GM18511 (cell line): ENCODE measurements at regions not wholly inside any gene's neighbourhood (a gene's known extent, or its start where the extent isn't known, plus 50 kb on each side); places are given as distances from the start of the nearest gene placed in this dataset.

Experiments used
- ATAC-seq: cut with Tn5 transposase; IDR thresholded peaks from one replicate; pipeline ENCODE4 v1.9.1; 2021; ENCODE audit warnings: mild to moderate bottlenecking, moderate library complexity; ENCODE audit not compliant: unreplicated experiment

DNA sequence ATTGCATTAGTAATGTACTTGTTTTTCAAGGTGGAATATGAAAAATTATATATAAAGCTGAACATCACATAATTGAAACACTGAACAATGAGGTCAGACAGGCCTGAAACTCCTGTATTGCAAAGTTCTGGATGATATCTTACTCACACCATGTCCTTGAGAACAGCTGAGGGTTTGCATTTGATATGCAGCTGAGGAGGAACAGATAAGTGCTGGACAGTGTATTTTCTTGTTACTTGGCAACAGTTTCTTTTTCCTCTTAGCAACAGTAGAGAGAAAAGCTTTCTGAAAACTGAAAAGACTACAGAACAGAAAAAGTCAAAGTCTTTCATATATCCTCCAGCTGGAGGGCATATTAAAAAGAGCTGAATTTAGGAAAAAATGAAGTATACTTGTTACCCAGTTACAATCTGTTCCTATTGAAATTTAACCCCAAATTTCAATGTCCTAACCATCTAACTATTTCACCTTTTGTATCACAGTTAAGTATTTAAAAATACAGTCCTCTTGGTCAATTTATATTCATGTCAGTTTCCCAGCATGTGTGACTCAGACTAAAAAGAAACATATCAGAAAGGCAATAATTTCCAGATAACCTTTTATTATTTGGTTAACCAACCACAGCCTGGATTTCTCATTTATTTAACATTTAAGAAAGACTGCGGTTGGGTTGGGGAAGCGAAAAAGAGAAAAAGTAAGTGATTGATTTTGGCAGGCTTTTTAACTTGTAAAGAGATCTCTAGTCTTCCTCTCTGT is 733.0 kb upstream of the DPPA4 start:
- peak; percentile 55 for ATAC-seq

- no peak for ATAC-seq
Measured at GRCh38 chr3:110074095-110074494, 736.7 kb upstream of the DPPA4 start.

- ATAC-seq = peak; percentile 78
Measured at GRCh38 chr3:110077093-110077492, 739.7 kb upstream of the DPPA4 start.

DNA sequence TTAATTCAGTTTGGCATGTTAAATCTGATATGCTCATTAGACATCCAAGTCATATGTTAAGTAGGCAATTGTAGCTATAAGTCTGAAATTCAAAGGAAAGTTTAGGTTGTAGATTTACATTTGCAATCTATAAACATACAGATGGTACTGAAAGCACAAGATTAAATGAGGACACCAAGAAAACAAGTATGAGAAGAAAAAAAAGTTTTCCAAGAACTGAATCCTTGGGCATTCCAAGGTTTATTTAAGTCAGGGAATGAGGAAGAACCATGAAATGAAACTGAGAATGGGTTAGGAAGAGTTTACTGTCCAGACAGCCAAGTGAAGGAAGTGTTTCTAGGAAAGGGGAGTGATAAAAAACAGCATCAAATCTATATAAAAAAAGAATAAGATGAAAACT is 756.1 kb upstream of the DPPA4 start:
- ATAC-seq = no peak

DNA sequence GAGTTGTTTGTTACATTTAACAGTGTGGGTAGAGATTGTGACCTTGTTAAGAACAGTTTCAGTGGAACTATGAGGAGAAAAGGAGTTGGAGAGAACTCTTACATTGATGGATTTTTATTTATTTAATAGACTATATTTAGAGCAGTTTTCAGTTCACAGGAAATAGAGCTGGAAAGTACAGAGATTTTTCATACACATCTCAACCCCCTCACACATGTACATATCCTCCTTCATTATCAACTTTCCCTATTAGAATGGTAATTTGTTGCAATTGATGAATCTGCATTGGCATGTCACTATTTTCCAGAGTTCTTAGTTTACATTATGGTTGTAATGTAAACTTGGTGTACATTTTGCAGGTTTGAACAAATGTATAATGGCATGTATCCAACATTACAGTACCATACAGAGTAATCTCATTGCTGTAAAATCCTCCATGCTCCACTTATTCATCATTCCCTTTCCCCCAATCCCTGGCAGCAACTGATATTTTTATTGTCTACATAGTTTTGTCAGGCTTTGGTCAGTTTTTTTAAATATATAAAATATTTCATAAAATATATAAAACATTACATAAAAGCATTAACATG is 756.6 kb upstream of the DPPA4 start:
- no peak for ATAC-seq

DNA sequence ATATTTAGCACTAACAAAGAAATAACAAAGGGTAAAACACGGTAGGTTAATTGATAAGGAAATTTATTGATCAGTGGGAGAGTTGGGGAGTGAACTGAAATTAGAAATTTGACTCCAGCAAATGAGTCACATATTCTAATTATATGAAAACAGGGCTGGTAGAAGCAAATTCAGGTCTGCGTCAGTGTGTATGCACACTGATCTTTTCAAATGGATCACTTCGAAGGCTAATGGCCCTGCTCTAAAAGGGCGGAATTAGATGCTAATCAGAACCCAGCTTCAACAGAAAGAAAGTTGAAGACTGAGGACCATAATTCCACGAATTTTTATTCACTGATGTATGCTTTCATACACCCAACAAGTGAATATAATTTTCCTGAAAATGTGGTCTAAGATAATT is 762.4 kb upstream of the DPPA4 start:
- ATAC-seq = no peak

- no peak for ATAC-seq
Measured at GRCh38 chr3:110101361-110101760, 764.0 kb upstream of the DPPA4 start.

DNA sequence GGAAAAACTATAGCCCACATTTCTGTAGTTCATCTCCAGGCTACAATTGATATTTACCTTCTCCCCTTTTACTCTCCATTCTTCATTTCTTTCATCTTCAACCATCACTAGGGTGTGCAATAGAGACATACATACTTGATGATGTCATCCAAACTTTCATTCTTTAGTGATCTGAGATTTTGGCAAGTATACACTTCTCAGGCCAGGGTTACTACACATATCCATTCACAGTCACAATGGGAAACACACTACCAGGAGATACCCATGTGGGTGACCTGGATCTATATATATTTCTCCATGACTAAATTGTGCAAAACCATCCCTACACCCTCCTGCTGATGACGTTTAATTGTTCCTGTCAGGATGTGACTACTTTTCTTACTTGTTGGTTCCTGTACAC is 769.5 kb upstream of the DPPA4 start:
- ATAC-seq = no peak

GRCh38 chr3:110123946-110124345 is 786.6 kb upstream of the DPPA4 start:
- ATAC-seq = no peak

GRCh38 chr3:110126065-110126464 is 788.7 kb upstream of the DPPA4 start:
- ATAC-seq = no peak

- no peak for ATAC-seq
Measured at GRCh38 chr3:110133971-110134370, 796.6 kb upstream of the DPPA4 start.

GRCh38 chr3:110139048-110139447 is 801.7 kb upstream of the DPPA4 start:
- no peak for ATAC-seq

- no peak for ATAC-seq
Measured at GRCh38 chr3:110139821-110140220, 802.5 kb upstream of the DPPA4 start.

GRCh38 chr3:110149763-110150162 is 812.4 kb upstream of the DPPA4 start:
- no peak for ATAC-seq

DNA sequence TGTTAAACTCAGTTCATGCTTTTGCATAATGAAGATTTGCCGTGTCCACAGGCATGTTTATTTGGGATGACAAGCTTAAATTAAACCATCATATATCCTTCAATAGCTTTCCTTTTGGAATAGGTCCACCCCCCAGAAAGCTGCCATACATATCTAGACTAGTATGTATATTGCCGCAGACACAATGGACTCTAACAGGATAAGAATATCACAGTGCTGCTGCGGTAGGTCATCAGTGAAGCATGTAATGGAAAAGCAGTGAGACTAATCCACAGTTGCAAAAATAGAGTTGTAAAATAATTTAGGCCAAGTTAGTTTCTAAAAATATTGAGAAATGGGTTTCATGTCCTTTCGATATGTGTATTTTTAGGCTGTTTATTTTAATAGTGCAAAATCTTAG is 819.9 kb upstream of the DPPA4 start:
- no peak for ATAC-seq

DNA sequence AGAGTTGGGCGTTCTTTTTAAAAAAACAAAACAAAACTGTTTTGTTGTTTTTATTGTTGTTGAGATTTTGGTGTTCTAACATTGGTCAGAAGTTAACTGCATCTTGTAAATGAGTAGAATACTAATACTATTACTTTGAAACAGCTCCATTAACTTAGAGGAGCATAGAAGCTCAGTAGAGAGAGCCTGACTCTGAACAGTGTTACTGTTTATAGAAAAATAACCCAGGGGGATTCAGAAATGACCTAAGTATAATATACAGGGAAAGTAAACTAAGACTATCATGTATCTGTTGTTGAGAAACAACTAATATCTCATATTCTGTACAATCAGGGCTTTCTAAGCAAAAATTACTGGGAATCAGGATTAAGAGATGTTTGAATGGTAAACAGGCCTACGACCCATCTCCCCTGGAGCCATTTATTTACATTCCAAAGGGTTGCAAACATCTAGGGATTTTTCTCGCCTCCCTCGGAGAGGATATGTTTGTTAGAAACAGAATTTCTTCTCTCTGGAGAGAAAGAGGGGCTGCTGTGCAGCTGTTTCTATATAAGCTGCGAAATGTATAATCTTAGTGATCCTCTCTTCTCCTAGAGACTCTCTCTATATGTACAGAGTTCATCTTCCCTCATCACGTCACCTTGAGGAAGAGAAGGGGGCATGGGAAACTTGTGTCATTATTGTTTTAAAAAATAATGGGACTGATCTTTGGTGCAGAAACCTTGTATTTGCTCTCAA is 827.5 kb upstream of the DPPA4 start:
- ATAC-seq = no peak

- ATAC-seq = no peak
Measured at GRCh38 chr3:110165370-110165743, 828.0 kb upstream of the DPPA4 start.

- ATAC-seq = no peak
Measured at GRCh38 chr3:110165753-110166152, 828.4 kb upstream of the DPPA4 start.

DNA sequence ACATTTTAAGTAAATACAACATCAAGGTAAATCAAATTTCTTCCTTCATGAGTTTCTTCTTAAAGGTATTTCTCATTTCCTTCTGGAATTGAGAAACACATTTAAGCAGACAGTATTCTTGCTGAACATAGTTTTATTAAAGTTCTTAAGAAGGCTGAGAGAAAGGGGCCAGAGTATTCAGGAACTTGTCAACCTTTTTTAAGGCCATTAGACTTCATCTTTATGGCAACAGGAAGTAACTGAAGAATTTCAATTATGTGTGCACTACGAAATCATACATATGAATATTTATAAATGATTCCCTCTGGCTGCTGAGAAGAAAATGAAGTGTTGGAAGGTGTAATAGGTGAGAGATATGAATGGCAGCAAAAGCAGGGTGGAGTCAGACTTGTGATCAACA is 829.4 kb upstream of the DPPA4 start:
- no peak for ATAC-seq

DNA sequence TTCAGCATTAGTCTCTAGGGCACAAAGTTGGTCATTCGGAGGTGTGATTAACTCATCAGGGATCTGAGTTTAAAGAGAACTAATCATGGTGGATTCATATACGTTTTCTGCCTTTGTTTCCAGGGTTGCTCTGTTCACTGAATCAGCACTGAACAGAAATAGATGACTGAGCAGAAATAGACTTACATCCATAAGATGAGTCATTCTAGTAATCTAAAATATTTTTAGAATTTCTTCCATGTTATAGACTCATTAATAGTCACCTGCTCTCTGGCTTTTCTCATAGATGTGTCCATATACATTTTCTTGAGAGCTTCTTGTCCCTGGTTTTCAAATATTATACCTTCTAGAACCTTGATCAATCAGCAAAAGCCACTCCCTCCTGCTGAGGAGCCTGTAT is 837.6 kb upstream of the DPPA4 start:
- ATAC-seq = no peak

DNA sequence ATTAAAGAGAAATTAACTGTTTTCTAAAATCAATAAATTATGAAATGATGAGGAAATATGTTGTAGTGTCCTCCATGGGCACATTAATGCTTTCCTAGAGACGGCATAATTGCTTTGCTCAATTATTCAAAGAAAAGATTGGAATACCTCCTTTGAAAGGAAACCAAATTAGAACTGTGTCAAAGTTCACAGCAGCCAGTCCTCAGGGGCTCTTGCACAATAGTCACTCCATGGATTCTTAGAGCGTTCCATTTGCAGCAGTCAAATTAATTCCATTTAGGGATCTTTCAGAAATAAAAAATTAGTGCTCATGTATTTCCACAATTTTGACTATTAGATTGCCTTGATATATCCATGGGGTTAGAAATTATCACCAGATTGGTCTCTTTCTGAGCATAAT is 841.6 kb upstream of the DPPA4 start:
- ATAC-seq = no peak

- no peak for ATAC-seq
Measured at GRCh38 chr3:110180733-110181132, 843.4 kb upstream of the DPPA4 start.
